DOHH2 (cell line): ENCODE measurements at regions not wholly inside any gene's neighbourhood (a gene's known extent, or its start where the extent isn't known, plus 50 kb on each side); places are given as distances from the start of the nearest gene placed in this dataset.

Source experiments
- EZH2phosphoT487 ChIP-seq: fragments of 200-600 bp; sonication (generic); IDR thresholded peaks from 2 replicates; pipeline ENCODE4 v1.6.1; 2017; ENCODE audit warnings: borderline replicate concordance, mild to moderate bottlenecking, antibody characterized with exemption, low read length, moderate library complexity, mixed read lengths
- TF ChIP-seq, protein P1 (sequence below): fragments of 200-600 bp; sonication (generic); IDR thresholded peaks from one replicate; pipeline ENCODE4 v1.5.1; 2014; ENCODE audit warnings: antibody characterized with exemption, mild to moderate bottlenecking, low read depth, low read length; ENCODE audit not compliant: poor library complexity, severe bottlenecking

GRCh38 chr6:82840571-82840970 is 225.1 kb downstream of the UBE3D start:
- TF ChIP-seq, protein P1, sequence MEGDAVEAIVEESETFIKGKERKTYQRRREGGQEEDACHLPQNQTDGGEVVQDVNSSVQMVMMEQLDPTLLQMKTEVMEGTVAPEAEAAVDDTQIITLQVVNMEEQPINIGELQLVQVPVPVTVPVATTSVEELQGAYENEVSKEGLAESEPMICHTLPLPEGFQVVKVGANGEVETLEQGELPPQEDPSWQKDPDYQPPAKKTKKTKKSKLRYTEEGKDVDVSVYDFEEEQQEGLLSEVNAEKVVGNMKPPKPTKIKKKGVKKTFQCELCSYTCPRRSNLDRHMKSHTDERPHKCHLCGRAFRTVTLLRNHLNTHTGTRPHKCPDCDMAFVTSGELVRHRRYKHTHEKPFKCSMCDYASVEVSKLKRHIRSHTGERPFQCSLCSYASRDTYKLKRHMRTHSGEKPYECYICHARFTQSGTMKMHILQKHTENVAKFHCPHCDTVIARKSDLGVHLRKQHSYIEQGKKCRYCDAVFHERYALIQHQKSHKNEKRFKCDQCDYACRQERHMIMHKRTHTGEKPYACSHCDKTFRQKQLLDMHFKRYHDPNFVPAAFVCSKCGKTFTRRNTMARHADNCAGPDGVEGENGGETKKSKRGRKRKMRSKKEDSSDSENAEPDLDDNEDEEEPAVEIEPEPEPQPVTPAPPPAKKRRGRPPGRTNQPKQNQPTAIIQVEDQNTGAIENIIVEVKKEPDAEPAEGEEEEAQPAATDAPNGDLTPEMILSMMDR, result no peak
- no peak for TF ChIP-seq EZH2phosphoT487
